OCI-LY3 (cell line): ENCODE measurements at regions not wholly inside any gene's neighbourhood (a gene's known extent, or its start where the extent isn't known, plus 50 kb on each side); places are given as distances from the start of the nearest gene placed in this dataset.

ENCODE experiments used
- CTCF ChIP-seq: fragments of 200-600, 300-600 bp; sonication (generic); IDR thresholded peaks from 2 replicates; pipeline ENCODE4 v1.5.1; 2014; ENCODE audit warnings: antibody characterized with exemption, low read length, low read depth
- EZH2phosphoT487 ChIP-seq: fragments of 200-600 bp; shearing (Covaris generic); IDR thresholded peaks from 2 replicates; pipeline ENCODE4 v1.6.1; 2018; ENCODE audit warnings: antibody characterized with exemption, mixed run types, low read depth

- TF ChIP-seq CTCF: no peak
- no peak for TF ChIP-seq EZH2phosphoT487
Measured at GRCh38 chr2:101524806-101525430, 50.0 kb upstream of the RFX8 start.
